ENCODE measurements at regions not wholly inside any gene's neighbourhood (a gene's known extent, or its start where the extent isn't known, plus 50 kb on each side); places are given as distances from the start of the nearest gene placed in this dataset.

DNA sequence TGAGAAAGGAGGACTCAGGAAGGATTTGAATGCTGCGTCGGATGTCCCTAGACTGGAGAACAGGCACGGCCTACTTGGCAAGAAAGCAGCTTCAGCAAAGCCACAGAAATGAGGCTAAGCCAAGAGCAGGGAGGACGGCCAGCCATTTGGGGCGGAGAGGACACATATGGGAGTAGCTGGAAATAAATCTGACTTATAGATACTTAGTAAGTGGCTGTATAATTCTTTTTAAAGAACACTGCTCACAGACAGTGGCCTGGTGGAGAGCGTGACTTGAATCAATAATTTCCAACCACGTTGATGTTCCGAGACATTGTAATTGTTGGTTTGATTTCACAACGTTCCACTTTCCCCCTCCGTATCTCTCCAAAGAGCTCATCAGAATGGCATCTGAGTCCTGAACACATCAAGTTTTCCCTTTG, 67.7 kb upstream of the JCAD start:
- FAIRE-seq (no peak), DNase-seq (ENCODE audit: low read depth, low spot score) (no peak)
- Histone ChIP-seq H3K27me3 (ENCODE audit: control insufficient read depth in 2 of 2, insufficient read depth in 2 of 2, low read length in 2 of 2) (no peaks in the 10 kb centered on the region), H3K9ac (replicated peaks; ENCODE audit: extremely low read depth, insufficient read depth, low read length) (no peak overlapping the region), H3K9me3 (replicated peaks; ENCODE audit: control insufficient read depth, insufficient read depth, low read length) (no peaks in the 10 kb centered on the region), H3K9me1 (replicated peaks; ENCODE audit: control insufficient read depth, extremely low read depth, insufficient read depth, low read length) (no peaks in the 10 kb centered on the region), H3K4me2 (ENCODE audit: insufficient read depth, low read length) (no peak overlapping the region), H3K27ac (ENCODE audit: insufficient read depth, low read depth, low read length) (no peak overlapping the region), H3K4me3 (replicated peaks in 1 of 3; ENCODE audit: insufficient read depth in 1 of 3, low read depth in 1 of 3, low read length in 3 of 3) (no peak overlapping the region), H4K20me1 (replicated peaks; ENCODE audit: control insufficient read depth, extremely low read depth, insufficient read depth, low read length) (no peaks in the 10 kb centered on the region), H3K79me2 (ENCODE audit: control insufficient read depth, insufficient read depth, low read length) (no peaks in the 10 kb centered on the region), H3K4me1 (ENCODE audit: control insufficient read depth, extremely low read depth, insufficient read depth, low read length) (peaks cover 14% of the 10 kb centered on the region), H2AFZ (ENCODE audit: low read depth, low read length) (no peak overlapping the region), H3K36me3 (ENCODE audit: control insufficient read depth in 2 of 2, extremely low read depth in 1 of 2, insufficient read depth in 2 of 2, low read length in 2 of 2) (no peaks in the 10 kb centered on the region)
- ChIA-PET CTCF (interaction anchor here (0.7 kb wide), 1 partner anchor 8 kb away, joined by 3 read pairs; no protein-coding TSS in a partner anchor), POLR2A (interaction anchor here (0.6 kb wide), 1 partner anchor 22 kb away, joined by 3 read pairs; no protein-coding TSS in a partner anchor)
- TF ChIP-seq MYC (IDR thresholded peaks at IDR 0.05; ENCODE audit: low read depth, low read length) (no peak), POLR2A (IDR thresholded peaks at IDR 0.05; ENCODE audit: low read depth, low read length) (no peak), GATA2 (IDR thresholded peaks at IDR 0.05; ENCODE audit: insufficient read depth, insufficient read length, low read depth, low read length) (no peak), FOS (IDR thresholded peaks at IDR 0.05; ENCODE audit: borderline replicate concordance, insufficient read depth, low read length) (no peak), POLR2AphosphoS5 (IDR thresholded peaks at IDR 0.05; ENCODE audit: insufficient read depth, low read depth, low read length) (no peak), EZH2 (IDR thresholded peaks at IDR 0.05; ENCODE audit: borderline replicate concordance, low read depth, low read length, severe bottlenecking) (no peak), JUN (IDR thresholded peaks at IDR 0.05; ENCODE audit: borderline replicate concordance, insufficient read depth, insufficient read length, low read depth) (no peak)
- TF ChIP-seq, protein P1, sequence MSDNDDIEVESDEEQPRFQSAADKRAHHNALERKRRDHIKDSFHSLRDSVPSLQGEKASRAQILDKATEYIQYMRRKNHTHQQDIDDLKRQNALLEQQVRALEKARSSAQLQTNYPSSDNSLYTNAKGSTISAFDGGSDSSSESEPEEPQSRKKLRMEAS (IDR thresholded peaks at IDR 0.05; ENCODE audit: insufficient read depth, insufficient read length) = no peak
- TF ChIP-seq, protein P2, sequence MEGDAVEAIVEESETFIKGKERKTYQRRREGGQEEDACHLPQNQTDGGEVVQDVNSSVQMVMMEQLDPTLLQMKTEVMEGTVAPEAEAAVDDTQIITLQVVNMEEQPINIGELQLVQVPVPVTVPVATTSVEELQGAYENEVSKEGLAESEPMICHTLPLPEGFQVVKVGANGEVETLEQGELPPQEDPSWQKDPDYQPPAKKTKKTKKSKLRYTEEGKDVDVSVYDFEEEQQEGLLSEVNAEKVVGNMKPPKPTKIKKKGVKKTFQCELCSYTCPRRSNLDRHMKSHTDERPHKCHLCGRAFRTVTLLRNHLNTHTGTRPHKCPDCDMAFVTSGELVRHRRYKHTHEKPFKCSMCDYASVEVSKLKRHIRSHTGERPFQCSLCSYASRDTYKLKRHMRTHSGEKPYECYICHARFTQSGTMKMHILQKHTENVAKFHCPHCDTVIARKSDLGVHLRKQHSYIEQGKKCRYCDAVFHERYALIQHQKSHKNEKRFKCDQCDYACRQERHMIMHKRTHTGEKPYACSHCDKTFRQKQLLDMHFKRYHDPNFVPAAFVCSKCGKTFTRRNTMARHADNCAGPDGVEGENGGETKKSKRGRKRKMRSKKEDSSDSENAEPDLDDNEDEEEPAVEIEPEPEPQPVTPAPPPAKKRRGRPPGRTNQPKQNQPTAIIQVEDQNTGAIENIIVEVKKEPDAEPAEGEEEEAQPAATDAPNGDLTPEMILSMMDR (IDR thresholded peaks at IDR 0.05; ENCODE audit: extremely low read depth in 1 of 2, insufficient read depth in 1 of 2, low read depth in 1 of 2, low read length in 2 of 2) = no peak
- BruUV-seq (replicated peaks) = no TSS peak
- intact Hi-C loops (cut with micrococcal nuclease) (no loop called here), dilution Hi-C loops (cut with MboI; ENCODE audit: extremely low pct_ligation_motif_present, low sequenced_read_pairs) (no loop called here)

Data from endothelial cell of umbilical vein (primary cell).